Midbrain (tissue), 1 donor: ENCODE measurements at regions not wholly inside any gene's neighbourhood (a gene's known extent, or its start where the extent isn't known, plus 50 kb on each side); places are given as distances from the start of the nearest gene placed in this dataset.
"Not testable (repeated sequence)": the region's sequence is repeated elsewhere in the genome, so short reads cannot be mapped to it uniquely, and the experiment has no call there.

ENCODE experiments used
- DNase-seq: peaks from one replicate; lab custom pipeline; 2025; lab: John Stamatoyannopoulos, UW

DNA sequence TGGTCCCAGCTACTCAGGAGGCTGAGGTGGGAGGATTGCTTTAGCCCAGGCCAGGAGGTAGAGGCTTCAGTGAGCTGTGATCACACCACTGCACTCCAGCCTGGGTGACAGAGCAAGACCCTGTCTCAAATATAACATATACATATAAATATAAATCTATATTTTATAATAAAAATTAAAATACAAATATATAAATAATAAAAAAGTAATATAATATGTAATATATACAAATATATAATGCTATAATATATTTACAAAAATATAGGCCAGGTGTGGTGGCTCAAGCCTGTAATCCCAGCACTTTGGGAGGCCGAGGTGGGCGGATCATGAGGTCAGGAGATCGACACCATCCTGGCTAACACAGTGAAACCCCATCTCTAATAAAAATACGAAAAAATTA, 131.4 kb downstream of the MFAP3L start:
- not testable (repeated sequence) for DNase-seq

GRCh38 chr4:169885893-169886292, 128.1 kb upstream of the HPF1 start:
- no peak for DNase-seq

GRCh38 chr4:169881769-169882168, 124.0 kb upstream of the HPF1 start:
- DNase-seq, result no peak

DNA sequence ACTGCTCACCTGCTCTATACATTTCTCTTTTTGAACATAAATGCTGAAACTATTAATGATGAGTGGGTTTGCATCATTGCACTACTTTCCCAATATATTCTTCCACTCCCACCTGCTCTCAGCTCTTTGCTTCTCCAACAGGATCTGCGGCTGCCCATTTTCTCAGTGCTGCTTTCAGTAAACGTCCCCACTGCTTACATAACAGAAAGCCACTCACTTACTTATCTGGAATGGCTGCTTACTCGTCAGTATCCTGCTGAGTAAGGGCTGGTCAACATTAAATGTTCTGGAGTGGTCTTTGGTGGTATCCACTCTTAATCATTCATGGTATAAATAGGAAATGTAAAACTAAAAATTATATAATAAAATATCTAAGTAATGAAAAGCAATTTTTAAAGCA, 112.8 kb upstream of the HPF1 start:
- DNase-seq, result no peak

DNA sequence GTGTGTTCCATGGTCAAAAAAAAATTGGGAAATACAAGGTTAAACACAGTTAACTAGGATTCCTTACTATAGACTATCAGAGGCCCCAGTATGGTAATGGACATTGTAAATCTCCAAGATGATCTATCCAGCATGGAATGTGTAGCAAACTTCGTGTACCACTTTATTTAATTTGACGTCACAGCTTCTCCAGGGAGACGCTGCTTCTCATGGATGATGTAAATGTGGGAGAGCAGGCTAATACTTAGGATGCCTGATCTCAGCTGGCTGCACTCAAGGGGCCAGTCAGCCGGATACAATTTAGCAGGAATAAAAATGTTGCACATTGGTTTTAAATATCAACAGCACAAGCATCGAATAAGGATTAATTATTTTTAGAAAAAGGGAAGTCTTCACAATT, 111.7 kb upstream of the HPF1 start:
- DNase-seq, result no peak

GRCh38 chr4:169861593-169861992, 103.8 kb upstream of the HPF1 start:
- no peak for DNase-seq

GRCh38 chr4:169859366-169860216, 101.8 kb upstream of the HPF1 start:
- DNase-seq, result peak; percentile 4

- no peak for DNase-seq
Observed at GRCh38 chr4:169854090-169854489, 96.3 kb upstream of the HPF1 start.

- DNase-seq, result no peak
Observed at GRCh38 chr4:169852481-169852880, 94.7 kb upstream of the HPF1 start.

- DNase-seq, result no peak
Observed at GRCh38 chr4:169851750-169852149, 94.0 kb upstream of the HPF1 start.

- DNase-seq, result no peak
Observed at GRCh38 chr4:169849456-169849855, 91.7 kb upstream of the HPF1 start.

DNA sequence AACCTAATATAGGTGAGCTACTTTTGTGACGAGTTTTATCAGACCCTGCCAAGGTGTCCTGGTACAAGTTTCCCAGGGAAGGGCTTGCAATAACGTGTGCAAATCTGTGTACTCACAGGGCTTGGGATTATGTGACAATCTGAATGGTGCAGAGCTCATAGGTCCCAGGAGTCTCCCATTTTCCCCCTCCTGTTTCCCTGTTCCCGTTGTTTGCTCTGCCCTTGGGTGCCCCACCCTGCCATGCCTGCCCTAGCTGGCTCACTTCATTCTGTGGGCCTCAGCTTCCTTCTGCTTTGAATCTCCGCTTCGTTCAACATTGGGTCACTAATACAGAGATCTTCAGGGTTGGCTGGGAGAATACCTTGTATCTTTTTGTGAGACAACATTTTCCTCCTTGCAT, 90.3 kb upstream of the HPF1 start:
- DNase-seq, result no peak

- no peak for DNase-seq
Observed at GRCh38 chr4:169847171-169847570, 89.4 kb upstream of the HPF1 start.

DNA sequence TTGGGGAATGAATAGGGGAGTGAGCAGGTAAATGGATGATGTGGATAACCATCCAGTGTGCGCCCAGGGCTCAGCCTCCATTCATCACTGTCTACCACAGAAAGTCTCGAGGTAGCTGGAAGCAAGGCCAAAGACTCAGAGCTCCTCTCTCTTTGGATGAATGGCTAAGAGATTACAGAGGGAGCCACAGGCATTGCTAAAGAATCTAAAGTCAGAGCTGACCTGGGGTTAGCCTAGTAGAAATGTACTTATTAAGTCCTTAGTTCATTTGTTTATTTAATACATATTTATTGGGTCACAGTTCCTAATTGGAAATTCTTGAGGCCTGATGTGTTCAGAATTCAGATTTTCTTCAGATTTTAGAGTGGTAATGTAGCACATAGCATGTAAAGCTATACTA, 88.7 kb upstream of the HPF1 start:
- DNase-seq, result no peak

DNA sequence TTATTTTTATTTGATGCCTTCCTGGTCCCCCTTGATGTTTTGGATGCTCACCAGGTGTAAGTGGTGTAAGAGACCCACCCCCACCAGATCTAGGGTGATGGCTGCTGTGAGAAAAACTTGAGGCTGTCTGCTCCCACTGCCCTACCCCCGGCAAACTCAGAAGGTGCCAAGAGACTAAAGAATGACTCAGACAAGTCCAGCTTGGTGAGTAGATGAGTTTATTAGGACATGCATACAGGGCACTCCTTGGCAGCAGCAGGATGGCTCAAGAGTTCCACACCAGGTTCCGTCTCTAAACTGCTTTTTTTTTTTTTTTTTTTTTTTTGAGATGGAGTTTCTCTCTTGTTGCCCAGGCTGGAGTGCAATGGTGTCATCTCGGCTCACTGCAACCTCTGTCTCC, 84.0 kb upstream of the HPF1 start:
- no peak for DNase-seq

DNA sequence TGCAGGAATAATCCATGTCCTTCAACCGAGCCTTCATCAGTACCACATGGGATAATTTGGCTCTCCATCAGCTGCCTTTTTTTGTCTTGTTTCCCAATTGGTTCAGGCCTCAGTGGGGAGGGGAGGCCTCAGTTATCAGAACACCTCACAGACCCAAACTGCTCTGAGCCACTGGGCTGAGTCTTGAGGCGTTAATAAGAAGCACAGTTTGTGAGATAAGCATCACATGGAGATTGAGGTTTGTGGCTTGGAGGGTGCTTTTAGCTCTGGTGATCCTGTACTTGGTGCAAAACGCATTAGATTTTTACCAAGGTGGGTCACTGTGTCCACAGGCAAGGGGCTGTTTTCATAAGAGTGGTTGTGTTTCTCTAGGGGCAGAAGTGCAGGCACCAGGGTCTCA, 82.8 kb upstream of the HPF1 start:
- no peak for DNase-seq

DNA sequence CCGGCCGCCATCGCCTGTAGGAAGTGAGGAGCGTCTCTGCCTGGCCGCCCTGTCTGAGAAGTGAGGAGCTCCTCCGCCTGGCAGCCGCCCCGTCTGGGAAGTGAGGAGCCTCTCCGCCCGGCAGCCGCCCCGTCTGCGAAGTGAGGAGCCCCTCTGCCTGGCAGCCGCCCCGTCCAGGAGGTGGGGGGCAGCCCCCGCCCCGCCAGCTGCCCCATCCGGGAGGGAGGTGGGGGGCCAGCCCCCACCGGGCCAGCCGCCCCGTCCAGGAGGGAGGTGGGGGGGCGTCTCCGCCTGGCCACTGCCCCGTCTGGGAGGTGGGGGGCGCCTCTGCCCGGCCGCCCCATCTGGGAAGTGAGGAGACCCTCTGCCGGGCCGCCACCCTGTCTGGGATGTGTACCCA, 70.6 kb upstream of the HPF1 start:
- DNase-seq, result not testable (repeated sequence)

DNA sequence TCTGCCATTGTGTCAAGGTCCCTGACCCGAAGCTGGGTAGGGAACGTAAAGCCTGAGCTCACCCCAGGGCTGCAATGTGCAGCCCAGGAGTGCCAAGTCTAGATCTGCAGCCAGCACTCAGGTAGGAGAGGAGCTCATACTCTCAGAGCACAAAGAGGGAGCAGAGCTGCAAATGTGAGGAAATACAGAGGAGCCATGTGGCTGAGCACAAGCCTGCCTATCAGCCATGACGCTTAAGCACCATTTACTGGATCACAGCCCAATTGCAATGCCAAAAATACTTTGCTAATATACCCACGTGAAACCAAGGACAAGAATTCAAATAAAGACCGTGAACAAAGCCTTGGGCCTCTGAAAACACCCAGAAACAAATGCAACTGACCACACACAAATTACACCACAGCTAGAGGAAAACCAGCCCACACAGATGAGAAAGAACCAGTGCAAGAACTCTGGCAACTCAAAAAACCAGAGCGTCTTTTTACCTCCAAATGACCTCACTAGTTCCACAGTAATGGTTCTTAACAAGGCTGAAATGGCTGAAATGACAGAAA, 69.0 kb upstream of the HPF1 start:
- no peak for DNase-seq

DNA sequence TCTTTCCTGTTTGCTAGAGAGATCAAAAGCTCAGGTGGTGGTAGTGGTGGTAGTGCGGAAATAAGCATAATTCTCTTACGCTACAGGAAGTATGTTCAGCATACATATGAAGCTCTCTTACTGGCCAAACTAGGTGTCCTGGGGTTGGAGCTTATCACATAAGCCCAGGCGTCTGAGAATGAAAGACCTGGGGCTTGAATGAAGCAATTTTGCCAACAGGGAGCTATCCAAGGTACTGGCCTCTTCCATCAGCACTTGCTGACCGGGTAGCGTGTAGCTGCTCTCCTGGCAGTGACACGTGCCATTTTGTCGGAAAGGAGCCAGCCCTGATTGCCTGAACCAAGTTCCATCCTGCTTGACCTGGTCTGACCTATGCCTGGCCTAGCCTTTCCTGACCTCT, 65.9 kb upstream of the HPF1 start:
- DNase-seq, result peak; percentile 24

DNA sequence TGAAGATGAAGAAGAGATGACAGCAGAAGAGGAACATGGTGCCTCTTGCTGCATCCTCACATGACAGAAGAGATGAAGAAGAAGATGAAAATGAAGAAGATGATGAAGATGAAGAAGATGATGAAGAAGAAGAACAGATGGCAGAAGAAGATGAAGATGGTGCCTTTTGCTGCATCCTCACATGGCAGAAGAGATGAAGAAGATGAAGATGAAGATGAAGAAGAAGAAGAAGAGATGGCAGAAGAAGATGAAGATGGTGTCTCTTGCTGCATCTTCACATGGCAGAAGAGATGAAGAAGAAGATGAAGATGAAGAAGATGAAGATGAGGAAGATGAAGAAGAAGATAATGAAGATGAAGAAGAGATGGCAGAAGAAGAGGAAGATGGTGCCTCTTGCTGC, 63.7 kb upstream of the HPF1 start:
- DNase-seq, result no peak

- DNase-seq, result no peak
Observed at GRCh38 chr4:169818063-169818679, 60.4 kb upstream of the HPF1 start.

DNA sequence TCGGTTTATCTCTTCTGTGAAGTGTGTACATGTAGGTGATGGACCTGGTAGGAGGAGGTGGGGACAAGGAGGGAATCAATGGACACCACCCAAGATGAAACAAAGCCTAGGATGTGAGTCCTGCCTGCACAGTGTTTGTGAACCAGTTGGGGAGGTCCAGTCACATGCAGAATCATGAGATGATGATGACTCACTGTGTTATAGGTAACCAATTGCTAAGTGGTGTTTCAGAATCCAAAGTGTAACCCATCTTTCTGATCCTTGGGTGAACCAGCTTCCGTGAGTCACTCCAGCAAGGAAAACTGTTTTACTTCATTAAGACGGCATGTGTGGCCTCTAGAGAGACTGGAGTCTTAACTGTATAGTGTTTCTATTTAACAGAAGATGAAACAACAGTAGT, 57.9 kb upstream of the HPF1 start:
- DNase-seq, result no peak

- DNase-seq, result no peak
Observed at GRCh38 chr4:169811476-169811875, 53.7 kb upstream of the HPF1 start.
